ENCODE measurements at regions not wholly inside any gene's neighbourhood (a gene's known extent, or its start where the extent isn't known, plus 50 kb on each side); places are given as distances from the start of the nearest gene placed in this dataset.

DNA sequence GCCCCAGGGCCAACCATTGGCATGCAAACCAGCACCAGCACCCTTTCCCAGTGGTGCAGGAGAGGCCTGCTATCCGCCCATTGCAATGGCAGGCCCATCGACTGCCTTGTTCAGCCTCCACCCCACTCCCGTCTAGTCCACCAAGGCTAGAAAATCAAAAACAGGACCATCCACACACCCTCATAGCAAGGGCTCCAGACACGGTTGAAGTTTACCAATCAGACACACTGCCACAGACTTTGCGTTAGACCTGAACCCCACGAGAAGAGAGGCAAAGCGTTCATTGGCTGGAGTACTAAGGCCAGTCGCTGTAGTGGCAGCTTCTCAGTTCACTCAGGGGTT, 95.3 kb upstream of the TEX51 start:
- H3K27me3 ChIP-seq, result no peaks in the 10 kb centered on the region
- ATAC-seq, result no peak
- TF ChIP-seq, protein P1, sequence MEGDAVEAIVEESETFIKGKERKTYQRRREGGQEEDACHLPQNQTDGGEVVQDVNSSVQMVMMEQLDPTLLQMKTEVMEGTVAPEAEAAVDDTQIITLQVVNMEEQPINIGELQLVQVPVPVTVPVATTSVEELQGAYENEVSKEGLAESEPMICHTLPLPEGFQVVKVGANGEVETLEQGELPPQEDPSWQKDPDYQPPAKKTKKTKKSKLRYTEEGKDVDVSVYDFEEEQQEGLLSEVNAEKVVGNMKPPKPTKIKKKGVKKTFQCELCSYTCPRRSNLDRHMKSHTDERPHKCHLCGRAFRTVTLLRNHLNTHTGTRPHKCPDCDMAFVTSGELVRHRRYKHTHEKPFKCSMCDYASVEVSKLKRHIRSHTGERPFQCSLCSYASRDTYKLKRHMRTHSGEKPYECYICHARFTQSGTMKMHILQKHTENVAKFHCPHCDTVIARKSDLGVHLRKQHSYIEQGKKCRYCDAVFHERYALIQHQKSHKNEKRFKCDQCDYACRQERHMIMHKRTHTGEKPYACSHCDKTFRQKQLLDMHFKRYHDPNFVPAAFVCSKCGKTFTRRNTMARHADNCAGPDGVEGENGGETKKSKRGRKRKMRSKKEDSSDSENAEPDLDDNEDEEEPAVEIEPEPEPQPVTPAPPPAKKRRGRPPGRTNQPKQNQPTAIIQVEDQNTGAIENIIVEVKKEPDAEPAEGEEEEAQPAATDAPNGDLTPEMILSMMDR (IDR thresholded peaks at IDR 0.05), result no peak
- no peak for TF ChIP-seq POLR2A (IDR thresholded peaks at IDR 0.05)
- H3K4me3 ChIP-seq, result no peak overlapping the region
- 82 to 86% methylated on average over 8 of the region's 8 CpGs for WGBS, 2 donors
- no peaks in the 10 kb centered on the region for H3K9me3 ChIP-seq
- no peak overlapping the region for H3K27ac ChIP-seq
- H3K4me1 ChIP-seq, result no peaks in the 10 kb centered on the region
- H3K36me3 ChIP-seq (replicated peaks in 1 of 2; ENCODE audit: insufficient read depth in 1 of 2, low read depth in 2 of 2), result no peaks in the 10 kb centered on the region
- intact Hi-C loops (cut with DNase I), result no loop called here
- no peak for DNase-seq

DNA sequence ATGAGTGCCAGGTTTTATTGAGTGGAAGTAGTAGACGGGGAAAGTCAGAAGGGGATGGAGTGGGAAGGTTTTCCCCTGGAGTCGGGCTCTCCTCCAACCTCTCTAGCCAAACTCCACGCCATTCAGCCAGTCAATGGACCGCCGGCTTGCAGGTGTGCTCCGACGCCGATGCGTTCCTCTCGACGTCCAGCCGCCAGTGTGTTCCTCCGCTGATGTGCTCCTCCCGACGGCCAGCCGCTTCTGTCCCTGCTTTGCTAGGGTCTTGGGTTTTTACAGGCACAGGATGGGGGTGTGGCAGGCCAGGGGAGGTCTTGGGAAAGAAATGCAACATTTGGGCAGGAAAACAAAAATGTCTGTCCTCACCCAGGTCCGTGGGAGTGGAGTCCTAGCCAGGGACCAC, 94.3 kb upstream of the TEX51 start:
- no peak for ATAC-seq
- Histone ChIP-seq H3K4me3 (no peak overlapping the region), H3K4me1 (peaks cover 6% of the 10 kb centered on the region), H3K27me3 (no peaks in the 10 kb centered on the region), H3K36me3 (replicated peaks in 1 of 2; ENCODE audit: insufficient read depth in 1 of 2, low read depth in 2 of 2) (no peaks in the 10 kb centered on the region), H3K27ac (no peak overlapping the region), H3K9me3 (no peaks in the 10 kb centered on the region)
- 83 to 87% methylated on average over 17 of the region's 17 CpGs for whole genome bisulfite sequencing, 2 donors
- intact Hi-C loops (cut with DNase I), result no loop called here
- no peak for DNase-seq
- TF ChIP-seq, protein P1 (IDR thresholded peaks at IDR 0.05), result no peak
- no peak for TF ChIP-seq POLR2A (IDR thresholded peaks at IDR 0.05)

DNA sequence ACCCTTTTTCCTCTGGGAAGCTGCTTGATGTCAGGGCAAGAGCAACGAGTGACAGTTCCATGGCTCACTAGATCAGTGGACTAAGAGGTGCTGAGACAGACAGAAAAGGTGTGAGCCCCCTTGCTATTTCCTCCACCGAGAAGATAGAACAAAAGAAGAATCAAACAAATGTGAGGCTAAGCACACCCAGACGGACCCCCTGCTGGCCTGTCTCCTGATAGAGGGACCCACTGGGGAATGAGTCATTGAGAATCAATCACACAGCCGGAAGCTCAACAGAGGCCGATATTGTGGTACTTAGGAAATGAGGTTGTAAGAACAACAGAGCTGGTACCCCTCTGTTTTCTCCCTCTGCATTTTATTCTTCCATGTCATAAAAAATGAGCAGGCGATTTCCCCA, 89.8 kb upstream of the TEX51 start:
- Histone ChIP-seq H3K4me1 (peaks cover 6% of the 10 kb centered on the region), H3K27me3 (no peaks in the 10 kb centered on the region), H3K9me3 (no peaks in the 10 kb centered on the region), H3K36me3 (replicated peaks in 1 of 2; ENCODE audit: insufficient read depth in 1 of 2, low read depth in 2 of 2) (no peaks in the 10 kb centered on the region), H3K4me3 (no peak overlapping the region), H3K27ac (no peak overlapping the region)
- 11 to 12% methylated on average over 6 of the region's 6 CpGs for WGBS, 2 donors
- ATAC-seq (no peak), DNase-seq (no peak)
- intact Hi-C loops (cut with DNase I), result no loop called here
- TF ChIP-seq, protein P1 (IDR thresholded peaks at IDR 0.05), result no peak
- TF ChIP-seq POLR2A (IDR thresholded peaks at IDR 0.05), result no peak

DNA sequence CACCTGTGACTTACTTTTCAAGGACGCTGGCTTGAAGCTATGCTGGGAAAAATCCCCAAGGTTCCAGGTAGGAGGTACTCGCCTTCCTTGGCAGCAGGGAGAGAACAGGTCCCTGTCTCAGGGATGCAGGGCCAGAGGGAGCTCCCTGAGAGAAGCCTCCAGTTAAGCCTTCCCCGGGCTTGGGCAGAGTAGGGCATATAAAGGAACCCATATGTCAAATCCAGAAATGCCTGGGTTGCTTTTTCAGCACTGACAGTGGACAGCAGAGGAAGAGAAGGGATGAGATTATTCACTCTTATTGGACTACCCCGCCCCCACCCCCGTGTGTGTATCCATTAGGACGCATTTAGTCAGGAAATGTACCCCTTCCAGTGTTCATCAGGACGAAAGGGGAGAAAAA, 89.3 kb upstream of the TEX51 start:
- ATAC-seq (no peak), DNase-seq (no peak)
- intact Hi-C loops (cut with DNase I), result no loop called here
- Histone ChIP-seq H3K4me3 (no peak overlapping the region), H3K9me3 (no peaks in the 10 kb centered on the region), H3K27ac (no peak overlapping the region), H3K36me3 (replicated peaks in 1 of 2; ENCODE audit: insufficient read depth in 1 of 2, low read depth in 2 of 2) (no peaks in the 10 kb centered on the region), H3K27me3 (no peaks in the 10 kb centered on the region), H3K4me1 (peaks cover 6% of the 10 kb centered on the region)
- 28 to 35% methylated on average over 7 of the region's 7 CpGs for WGBS, 2 donors
- TF ChIP-seq POLR2A (IDR thresholded peaks at IDR 0.05), result no peak
- TF ChIP-seq, protein P1 (IDR thresholded peaks at IDR 0.05), result no peak

DNA sequence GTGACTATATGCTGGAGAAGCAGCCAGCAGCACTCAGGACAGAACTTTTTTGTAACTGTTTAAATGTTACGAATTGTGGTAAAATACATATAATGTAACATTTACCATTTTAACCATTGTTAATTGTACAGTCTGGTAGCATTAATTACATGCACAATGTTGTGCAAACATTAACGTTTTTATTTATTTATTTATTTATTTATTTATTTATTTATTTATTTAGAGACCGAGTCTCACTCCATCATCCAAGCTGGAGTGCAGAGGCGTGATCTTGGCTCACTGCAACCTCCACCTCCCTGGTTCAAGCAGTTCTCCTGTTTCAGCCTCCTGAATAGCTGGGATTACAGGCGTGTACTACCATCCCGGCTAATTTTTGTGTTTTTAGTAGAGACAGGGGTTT, 88.7 kb upstream of the TEX51 start:
- intact Hi-C loops (cut with DNase I), result no loop called here
- no peak for DNase-seq
- H3K9me3 ChIP-seq, result no peaks in the 10 kb centered on the region
- WGBS, 2 donors, result 69 to 70% methylated on average over 6 of the region's 6 CpGs
- H3K36me3 ChIP-seq (replicated peaks in 1 of 2; ENCODE audit: insufficient read depth in 1 of 2, low read depth in 2 of 2), result no peaks in the 10 kb centered on the region
- H3K27ac ChIP-seq, result no peak overlapping the region
- no peak overlapping the region for H3K4me3 ChIP-seq
- TF ChIP-seq POLR2A (IDR thresholded peaks at IDR 0.05), result no peak
- TF ChIP-seq, protein P1 (IDR thresholded peaks at IDR 0.05), result no peak
- H3K4me1 ChIP-seq, result peaks cover 6% of the 10 kb centered on the region
- ATAC-seq, result no peak
- H3K27me3 ChIP-seq, result no peaks in the 10 kb centered on the region

Data from body of pancreas (tissue), 4 donors.